HL-60 (cell line): ENCODE measurements at regions not wholly inside any gene's neighbourhood (a gene's known extent, or its start where the extent isn't known, plus 50 kb on each side); places are given as distances from the start of the nearest gene placed in this dataset.

Experiments used
- DNase-seq, 2 experiments: peaks; one replicate each; pipeline ENCODE4 v3.0.0-alpha.2; 2010 to 2020; ENCODE audit warnings: low read depth in 1 of 2, low spot score in 1 of 2
- H3K27ac ChIP-seq: fragments of 250-450 bp; sonication (Bioruptor Pico); replicated peaks from 2 replicates; pipeline ENCODE4 v1.5.1; 2020; ENCODE audit warnings: mild to moderate bottlenecking, moderate library complexity
- H3K27me3 ChIP-seq: fragments of 250-450 bp; sonication (Bioruptor Pico); 2 replicates; pipeline ENCODE4 v1.5.1; 2021; ENCODE audit warnings: mild to moderate bottlenecking, moderate library complexity; ENCODE audit not compliant: insufficient read depth, poor library complexity, severe bottlenecking
- H3K4me3 ChIP-seq: replicated peaks from 2 replicates; pipeline ENCODE4 v1.5.1; 2011; ENCODE audit warnings: mild to moderate bottlenecking, control low read depth, low read length; ENCODE audit not compliant: insufficient read depth
- CTCF ChIP-seq: IDR thresholded peaks from one replicate; pipeline ENCODE4 v1.5.1; 2011; ENCODE audit warnings: low read length, control low read depth, inconsistent platforms; ENCODE audit not compliant: insufficient read depth
- GABPA ChIP-seq: IDR thresholded peaks from 2 replicates; pipeline ENCODE4 v1.6.1; 2012; ENCODE audit warnings: low read depth
- POLR2AphosphoS5 ChIP-seq: IDR thresholded peaks from 2 replicates; pipeline ENCODE4 v1.6.1; 2012; ENCODE audit warnings: low read depth
- REST ChIP-seq: IDR thresholded peaks from 2 replicates; pipeline ENCODE4 v1.6.1; 2012; ENCODE audit warnings: low read depth; ENCODE audit not compliant: insufficient replicate concordance
- SPI1 ChIP-seq: IDR thresholded peaks from 2 replicates; pipeline ENCODE4 v1.6.1; 2012; ENCODE audit warnings: low read depth, mild to moderate bottlenecking, borderline replicate concordance

- no peak for DNase-seq
- H3K27me3 ChIP-seq: no peaks in the 10 kb centered on the region
- TF ChIP-seq REST: no peak
- TF ChIP-seq POLR2AphosphoS5: no peak
- TF ChIP-seq SPI1: no peak
- TF ChIP-seq GABPA: no peak
- TF ChIP-seq CTCF: no peak
- no peak overlapping the region for H3K27ac ChIP-seq
- H3K4me3 ChIP-seq: no peak overlapping the region
Measured at GRCh38 chr4:54823616-54824015, 165.9 kb downstream of the KIT start.

- peak; percentile 53; the same call in 1 of the 2 replicates for TF ChIP-seq SPI1
- TF ChIP-seq CTCF: no peak
- peak; percentile 91 for TF ChIP-seq POLR2AphosphoS5
- TF ChIP-seq GABPA: peak; percentile 47; the same call in 1 of the 2 replicates
- TF ChIP-seq REST: peak; percentile 35
- H3K4me3 ChIP-seq: no peak overlapping the region
- no peaks in the 10 kb centered on the region for H3K27me3 ChIP-seq
- peak; percentile 7 to 82 for DNase-seq
- peak overlapping the region; percentile 76 for H3K27ac ChIP-seq
Measured at GRCh38 chr4:54819034-54819433, 161.3 kb downstream of the KIT start.

- Histone ChIP-seq H3K27me3 (no peaks in the 10 kb centered on the region), H3K27ac (peak overlapping the region; percentile 76), H3K4me3 (no peak overlapping the region)
- no peak for DNase-seq
- TF ChIP-seq GABPA (no peak), CTCF (no peak), SPI1 (no peak), POLR2AphosphoS5 (no peak), REST (no peak)
Measured at GRCh38 chr4:54818481-54818880, 160.7 kb downstream of the KIT start.
